Urinary bladder (tissue), 3 donors: ENCODE measurements at regions not wholly inside any gene's neighbourhood (a gene's known extent, or its start where the extent isn't known, plus 50 kb on each side); places are given as distances from the start of the nearest gene placed in this dataset.

Source experiments
- DNase-seq: peaks from one replicate; pipeline ENCODE4 v3.0.0-alpha.2; 2015; ENCODE audit errors: extremely low spot score
- H3K27ac ChIP-seq: one replicate; pipeline ENCODE4 v1.5.1; 2013; ENCODE audit warnings: low read depth, mild to moderate bottlenecking, moderate library complexity
- H3K36me3 ChIP-seq: one replicate; pipeline ENCODE4 v1.6.1; 2013; ENCODE audit warnings: mild to moderate bottlenecking, moderate library complexity; ENCODE audit not compliant: insufficient read depth
- H3K4me1 ChIP-seq: one replicate; pipeline ENCODE4 v1.6.1; 2013; ENCODE audit warnings: mild to moderate bottlenecking, moderate library complexity; ENCODE audit not compliant: insufficient read depth
- H3K4me3 ChIP-seq: one replicate; pipeline ENCODE4 v1.5.1; 2013; ENCODE audit warnings: low read depth, low read length
- WGBS: extraction: QIAGEN DNeasy Blood & Tissue Kit; methylation state at CpG from one replicate; pipeline ENCODE4 v1.1.7; 2013; 5-methylcytosine and 5-hydroxymethylcytosine counted together
- donor health status: healthy with polysubstance abuse.
- donor health status: healthy.

DNA sequence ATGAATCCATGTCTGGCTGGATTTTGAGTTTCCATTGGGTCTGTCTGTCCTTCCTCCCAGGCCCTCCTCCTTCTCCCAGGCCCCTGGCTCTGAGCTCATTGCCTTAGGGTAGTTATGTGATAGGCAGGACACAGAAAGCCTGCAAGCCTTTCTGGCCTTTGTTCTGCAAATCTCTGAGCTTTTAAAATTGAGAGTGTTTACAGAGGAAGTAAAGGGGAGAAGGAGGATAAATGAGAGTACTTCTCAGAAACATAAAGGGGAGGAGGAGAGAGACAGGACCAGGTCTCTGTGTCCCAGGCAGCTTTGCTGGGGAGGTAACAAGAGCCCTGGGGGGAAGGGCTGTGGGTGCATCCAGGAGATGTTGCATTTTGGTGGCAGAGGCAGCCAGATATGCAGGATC, 126.7 kb downstream of the FOXD2 start:
- no peak overlapping the region for H3K4me3 ChIP-seq

DNA sequence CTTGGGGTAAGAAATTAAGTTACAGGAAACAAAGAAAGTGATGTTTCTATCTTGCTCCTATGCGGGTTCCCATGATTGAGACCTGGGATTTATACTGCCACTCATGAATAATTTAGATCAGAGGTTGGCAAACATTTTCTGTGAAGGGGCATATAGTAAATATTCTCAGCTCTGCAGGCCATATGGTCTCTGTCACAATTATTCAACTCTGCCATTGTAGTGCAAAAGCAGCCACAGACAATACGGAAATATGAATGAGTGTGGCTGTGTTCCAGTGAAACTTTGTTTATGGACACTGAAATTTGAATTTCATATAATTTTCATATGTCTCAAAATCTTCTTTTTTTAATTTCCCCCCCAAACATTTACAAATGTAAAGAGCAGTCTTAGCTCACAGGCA, 127.2 kb downstream of the FOXD2 start:
- H3K27ac ChIP-seq: no peak overlapping the region
- H3K4me3 ChIP-seq: no peak overlapping the region
- no peak for DNase-seq
- 90% methylated on average over 2 of the region's 2 CpGs for WGBS
- H3K36me3 ChIP-seq: no peaks in the 10 kb centered on the region
- H3K4me1 ChIP-seq: no peaks in the 10 kb centered on the region

More for the DNA sequence above, 126.7 kb downstream of the FOXD2 start:
- Histone ChIP-seq H3K36me3 (no peaks in the 10 kb centered on the region), H3K27ac (no peak overlapping the region), H3K4me1 (no peaks in the 10 kb centered on the region)
- DNase-seq: no peak

DNA sequence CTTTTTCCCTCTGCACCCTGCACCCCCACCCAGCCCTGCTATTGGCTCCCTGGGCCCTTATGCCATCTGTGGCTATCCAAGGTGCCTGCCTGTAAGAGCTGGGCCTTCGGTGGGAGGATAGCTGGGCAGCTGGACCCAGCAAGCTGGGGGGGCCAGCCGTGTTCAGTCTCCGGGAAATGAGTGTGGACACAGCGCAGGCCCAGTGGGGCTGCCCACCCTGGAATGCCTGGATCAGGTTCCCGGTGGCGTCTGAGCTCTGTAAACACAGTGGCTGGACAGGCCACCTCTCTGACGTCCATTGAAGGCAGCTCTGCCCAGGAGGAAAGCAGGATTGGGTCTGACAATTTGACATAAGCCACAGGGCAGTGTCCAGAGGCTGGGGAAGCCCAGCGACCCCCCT, 127.8 kb downstream of the FOXD2 start:
- Histone ChIP-seq H3K4me1 (no peaks in the 10 kb centered on the region), H3K4me3 (no peak overlapping the region), H3K36me3 (no peaks in the 10 kb centered on the region), H3K27ac (no peak overlapping the region)
- no peak for DNase-seq
- 81% methylated on average over 8 of the region's 8 CpGs for WGBS

DNA sequence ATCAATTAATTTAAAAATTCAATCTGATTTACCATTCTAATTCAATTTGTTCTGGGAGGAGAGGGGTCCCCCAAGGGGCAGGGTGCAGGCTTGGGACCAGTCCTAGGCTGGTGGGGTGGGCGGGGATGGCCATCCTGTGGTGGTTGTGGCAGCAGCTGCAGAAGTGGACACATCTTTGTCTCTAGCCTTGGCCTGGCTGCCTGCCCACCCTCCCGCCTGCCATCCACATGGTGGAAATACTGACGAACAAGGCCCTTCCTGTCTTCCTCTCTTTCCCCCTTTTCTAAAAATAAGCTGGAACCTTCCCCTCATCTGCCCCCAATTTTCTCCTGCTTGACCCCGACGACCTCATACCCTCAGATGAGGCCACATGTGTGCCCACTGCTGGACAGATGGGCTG, 130.9 kb downstream of the FOXD2 start:
- DNase-seq: no peak
- WGBS: 69% methylated on average over 5 of the region's 5 CpGs
- H3K4me3 ChIP-seq: no peak overlapping the region
- no peak overlapping the region for H3K27ac ChIP-seq
- no peaks in the 10 kb centered on the region for H3K4me1 ChIP-seq
- no peaks in the 10 kb centered on the region for H3K36me3 ChIP-seq

DNA sequence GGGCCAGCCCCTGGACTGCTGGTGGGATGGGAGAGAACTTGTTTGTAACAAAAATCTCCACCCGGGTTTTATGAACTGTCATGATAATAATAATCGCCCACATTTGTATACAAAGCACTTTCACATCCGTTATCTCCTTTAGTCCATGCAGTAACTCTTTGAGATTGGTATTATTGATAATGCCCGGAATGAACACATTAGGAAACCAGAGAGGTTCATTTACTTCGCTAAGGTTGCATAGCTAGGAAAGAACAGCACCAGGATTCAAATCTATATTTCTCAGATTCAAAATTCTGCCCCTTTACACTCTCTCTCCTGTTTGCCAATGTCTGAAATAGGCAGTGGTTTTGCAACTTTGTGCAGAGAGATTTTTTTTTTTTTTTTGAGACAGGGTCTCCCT, 131.4 kb downstream of the FOXD2 start:
- no peak for DNase-seq
- 57% methylated on average over 5 of the region's 5 CpGs for WGBS
- Histone ChIP-seq H3K4me3 (no peak overlapping the region), H3K36me3 (no peaks in the 10 kb centered on the region), H3K27ac (no peak overlapping the region), H3K4me1 (no peaks in the 10 kb centered on the region)

DNA sequence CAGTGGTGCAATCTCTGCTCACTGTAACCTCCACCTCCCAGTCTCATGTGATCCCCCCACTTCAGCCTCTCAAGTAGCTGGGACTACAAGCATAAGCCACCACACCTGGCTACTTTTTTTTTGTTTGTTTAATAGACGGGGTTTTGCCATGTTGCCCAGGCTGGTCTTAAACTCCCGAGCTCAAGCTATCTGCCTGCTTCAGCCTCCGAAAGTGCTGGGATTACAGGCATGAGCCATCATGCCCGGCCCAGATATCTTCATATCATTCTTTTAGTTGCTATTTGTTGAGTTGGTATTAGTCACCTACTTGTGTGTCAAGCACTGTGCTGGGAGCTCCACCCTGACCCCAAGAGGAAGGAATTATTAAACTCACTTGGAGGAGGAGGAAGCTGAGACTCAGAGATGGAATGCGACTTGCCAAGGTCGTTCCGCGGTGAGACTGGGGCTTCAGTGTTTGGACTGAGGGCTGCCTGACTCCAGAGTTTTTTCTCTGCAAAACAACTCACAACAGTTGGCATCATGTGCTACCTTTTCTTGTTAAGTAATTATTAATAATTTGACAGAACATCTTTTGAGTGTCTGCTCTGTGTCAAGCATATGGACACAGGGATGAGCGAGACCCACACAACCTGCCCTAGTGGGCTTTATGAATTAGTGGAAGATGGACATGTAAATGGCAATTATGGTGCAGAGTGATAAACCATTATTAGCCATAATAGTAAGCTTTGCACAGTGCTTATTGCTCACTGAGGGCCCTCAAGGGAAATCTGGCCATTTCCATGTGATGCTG, 132.0 kb downstream of the FOXD2 start:
- Histone ChIP-seq H3K4me3 (no peak overlapping the region), H3K4me1 (no peaks in the 10 kb centered on the region), H3K36me3 (no peaks in the 10 kb centered on the region), H3K27ac (no peak overlapping the region)
- 25% methylated on average over 9 of the region's 9 CpGs for whole genome bisulfite sequencing
- peak; percentile 83 for DNase-seq

DNA sequence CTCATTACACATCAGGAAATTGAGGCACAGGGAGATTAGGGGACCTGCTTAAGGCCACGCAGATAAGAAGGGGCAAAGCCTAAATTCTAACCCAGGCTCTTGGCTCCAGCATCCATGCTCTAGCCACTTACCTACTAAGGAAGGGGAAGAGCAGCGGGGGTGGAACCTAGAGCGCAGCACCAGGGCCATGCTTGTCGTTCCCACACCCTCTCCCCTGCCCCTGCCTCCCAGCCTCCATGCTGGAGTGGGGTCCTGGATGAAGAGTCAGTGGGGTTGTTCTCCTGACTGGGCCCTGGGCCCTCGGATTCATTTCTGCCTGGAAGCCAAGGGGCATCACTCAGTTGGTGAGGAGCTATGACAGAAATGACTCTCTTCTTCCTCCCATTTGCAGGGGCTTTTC, 133.3 kb downstream of the FOXD2 start:
- no peak for DNase-seq
- Histone ChIP-seq H3K4me1 (no peaks in the 10 kb centered on the region), H3K4me3 (no peak overlapping the region), H3K27ac (no peak overlapping the region), H3K36me3 (no peaks in the 10 kb centered on the region)
- WGBS: 94% methylated on average over 5 of the region's 5 CpGs

DNA sequence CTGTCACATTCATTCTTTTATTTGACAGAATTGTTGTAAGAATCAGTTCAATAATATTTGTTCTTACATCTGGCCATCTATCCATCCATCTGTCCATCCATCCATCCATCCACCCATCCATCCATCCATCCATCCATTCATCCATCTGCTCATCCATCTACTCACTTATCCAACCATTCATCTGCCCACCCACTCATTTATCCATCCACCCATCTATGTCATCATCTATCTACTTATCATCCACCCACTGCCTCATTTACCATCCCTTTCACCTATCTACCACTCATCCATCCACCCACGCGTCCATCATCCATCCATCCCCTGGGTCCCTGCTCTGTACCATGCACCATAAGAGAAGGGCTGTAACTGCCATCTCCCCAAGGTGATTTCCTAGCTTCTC, 134.1 kb downstream of the FOXD2 start:
- DNase-seq: no peak
- Histone ChIP-seq H3K4me3 (no peak overlapping the region), H3K4me1 (no peaks in the 10 kb centered on the region), H3K36me3 (no peaks in the 10 kb centered on the region), H3K27ac (no peak overlapping the region)
- WGBS: 98% methylated on average over 2 of the region's 2 CpGs

DNA sequence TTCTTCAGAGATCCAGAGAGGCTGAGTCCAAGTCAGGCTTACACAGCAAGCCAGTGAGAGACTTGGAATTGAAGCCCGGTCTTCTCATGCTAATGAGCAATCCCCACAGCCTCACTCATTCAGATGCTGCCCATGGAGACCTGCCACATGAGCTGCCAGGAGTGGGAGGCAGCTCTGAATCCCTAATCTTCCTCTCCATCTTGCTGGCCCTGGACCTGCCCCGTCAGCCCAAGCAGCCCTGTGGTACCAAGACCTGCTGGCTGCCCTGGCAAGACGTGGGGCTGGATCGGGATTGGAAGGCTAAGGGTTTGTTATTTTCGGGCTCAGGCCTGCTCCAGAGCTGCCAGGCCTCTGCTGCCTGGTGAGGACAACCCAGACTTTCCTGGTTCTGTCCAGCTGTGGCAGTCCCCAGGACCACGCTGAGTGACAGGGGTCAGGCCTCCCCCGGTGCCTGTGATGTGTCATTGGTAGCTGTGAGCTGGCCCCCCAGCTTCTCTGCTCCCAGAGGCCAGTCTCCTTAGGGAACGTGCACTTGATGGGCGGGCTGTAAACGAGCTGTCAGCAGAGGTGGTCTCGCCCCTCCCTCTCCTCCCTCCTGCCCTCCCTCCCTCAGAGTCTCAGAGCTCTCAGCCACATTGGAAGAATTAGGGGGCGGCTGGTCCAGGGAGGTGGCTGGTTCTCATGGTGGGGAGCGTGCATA, 135.0 kb downstream of the FOXD2 start:
- 87% methylated on average over 13 of the region's 13 CpGs for WGBS
- no peak overlapping the region for H3K4me3 ChIP-seq
- H3K36me3 ChIP-seq: no peaks in the 10 kb centered on the region
- H3K4me1 ChIP-seq: no peaks in the 10 kb centered on the region
- no peak overlapping the region for H3K27ac ChIP-seq
- DNase-seq: no peak

DNA sequence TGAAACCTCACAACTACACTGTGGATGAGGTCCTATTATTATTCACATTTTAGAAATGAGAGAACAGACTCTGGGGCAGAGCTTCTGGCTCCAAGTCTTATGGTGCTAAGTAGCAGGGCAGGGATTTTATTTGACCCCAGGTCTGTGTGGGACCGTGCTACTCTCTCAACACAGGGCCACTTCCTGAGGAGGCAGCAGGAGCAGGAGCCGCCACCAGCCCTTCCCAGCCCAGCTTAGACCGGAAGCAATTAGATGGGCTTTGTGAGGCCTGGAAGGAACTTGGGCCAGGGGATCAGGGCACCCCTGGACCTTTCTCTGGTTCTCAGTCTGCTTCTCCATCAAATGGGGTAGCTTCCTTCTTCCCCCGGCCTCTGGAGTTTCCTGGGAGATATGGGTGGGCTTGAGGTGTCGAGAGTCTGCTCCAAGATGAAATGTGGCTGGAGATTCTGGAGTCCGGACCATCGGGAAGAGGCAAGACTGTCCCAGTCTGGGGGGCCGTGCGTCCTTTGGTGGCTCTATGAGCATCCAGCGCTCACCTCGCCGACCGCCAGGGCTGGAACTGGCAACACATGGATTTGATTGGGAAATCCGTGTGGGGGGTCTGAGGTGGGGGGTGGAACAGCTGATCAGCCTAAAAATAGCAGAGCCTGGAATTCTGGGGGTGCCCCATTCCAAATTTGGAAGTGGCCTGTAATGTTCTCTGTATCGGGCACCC, 136.8 kb downstream of the FOXD2 start:
- DNase-seq: no peak

DNA sequence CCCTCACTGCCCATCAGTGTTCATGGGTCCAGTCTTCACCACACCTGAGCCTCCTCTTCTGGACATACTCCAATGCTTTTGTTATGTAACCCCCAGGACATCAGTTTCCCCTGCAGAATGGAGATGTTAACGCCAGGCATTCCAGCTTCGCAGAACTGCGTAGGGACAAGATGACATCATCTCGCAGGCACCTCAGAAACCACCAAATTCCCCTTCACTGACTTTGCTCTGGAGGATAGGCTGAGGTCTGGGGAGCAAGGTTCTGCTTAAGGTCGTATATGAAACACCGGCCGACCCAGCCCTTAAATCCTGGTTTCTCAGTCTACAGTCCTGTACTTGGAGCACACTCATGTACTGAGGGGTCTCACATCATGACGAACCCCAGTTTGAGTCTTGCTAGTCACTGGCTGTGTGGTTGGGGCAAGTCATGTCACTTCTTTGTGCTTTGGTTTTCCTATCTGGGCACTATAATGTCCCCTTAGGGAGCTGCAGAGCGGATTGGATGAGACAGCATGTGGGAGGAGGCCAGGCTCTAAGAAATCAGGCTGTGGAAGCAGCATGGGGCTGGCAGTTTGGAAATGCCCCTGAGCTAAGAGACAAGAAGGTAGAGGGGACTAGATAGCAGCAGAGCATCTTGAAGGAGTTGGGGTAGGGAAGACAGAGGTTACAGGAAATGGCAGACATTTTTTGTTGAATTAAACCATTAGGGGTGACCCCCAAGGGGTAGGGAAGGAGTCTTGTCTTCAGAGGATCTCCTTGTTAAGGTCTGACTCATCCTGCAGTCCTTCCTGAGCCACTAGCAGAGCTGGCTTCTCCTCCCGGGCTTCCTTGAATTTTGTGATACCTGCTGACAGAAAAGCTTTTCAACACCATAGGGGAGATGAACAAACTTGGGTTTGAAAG, 138.3 kb downstream of the FOXD2 start:
- Histone ChIP-seq H3K27ac (no peak overlapping the region), H3K36me3 (no peaks in the 10 kb centered on the region), H3K4me3 (no peak overlapping the region), H3K4me1 (no peaks in the 10 kb centered on the region)
- 89% methylated on average over 10 of the region's 10 CpGs for WGBS
- DNase-seq: no peak

More for the DNA sequence above, 136.8 kb downstream of the FOXD2 start:
- H3K4me3 ChIP-seq: no peak overlapping the region
- 92% methylated on average over 15 of the region's 15 CpGs for WGBS
- no peak overlapping the region for H3K27ac ChIP-seq
- no peaks in the 10 kb centered on the region for H3K4me1 ChIP-seq
- H3K36me3 ChIP-seq: no peaks in the 10 kb centered on the region

DNA sequence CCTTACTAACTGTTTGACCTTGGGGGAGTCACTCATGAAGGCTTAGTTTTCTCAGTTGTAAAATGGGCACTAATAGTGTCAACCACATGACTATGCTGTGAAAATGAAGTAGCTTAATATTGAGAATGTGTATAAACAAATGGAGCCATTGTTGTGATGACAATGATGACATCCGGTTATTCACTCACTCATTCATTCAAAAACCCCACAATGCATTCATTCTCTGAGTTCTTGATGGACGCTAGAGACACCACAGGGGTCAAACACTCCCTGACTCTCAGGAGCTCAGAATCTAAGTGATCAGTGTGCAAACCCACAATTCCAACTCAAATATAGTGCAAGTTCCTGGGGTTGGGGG, 138.9 kb downstream of the FOXD2 start:
- H3K4me3 ChIP-seq: no peak overlapping the region
- no peaks in the 10 kb centered on the region for H3K36me3 ChIP-seq
- no peak overlapping the region for H3K27ac ChIP-seq
- H3K4me1 ChIP-seq: no peaks in the 10 kb centered on the region
- no peak for DNase-seq
- 49% methylated on average over 2 of the region's 2 CpGs for WGBS

DNA sequence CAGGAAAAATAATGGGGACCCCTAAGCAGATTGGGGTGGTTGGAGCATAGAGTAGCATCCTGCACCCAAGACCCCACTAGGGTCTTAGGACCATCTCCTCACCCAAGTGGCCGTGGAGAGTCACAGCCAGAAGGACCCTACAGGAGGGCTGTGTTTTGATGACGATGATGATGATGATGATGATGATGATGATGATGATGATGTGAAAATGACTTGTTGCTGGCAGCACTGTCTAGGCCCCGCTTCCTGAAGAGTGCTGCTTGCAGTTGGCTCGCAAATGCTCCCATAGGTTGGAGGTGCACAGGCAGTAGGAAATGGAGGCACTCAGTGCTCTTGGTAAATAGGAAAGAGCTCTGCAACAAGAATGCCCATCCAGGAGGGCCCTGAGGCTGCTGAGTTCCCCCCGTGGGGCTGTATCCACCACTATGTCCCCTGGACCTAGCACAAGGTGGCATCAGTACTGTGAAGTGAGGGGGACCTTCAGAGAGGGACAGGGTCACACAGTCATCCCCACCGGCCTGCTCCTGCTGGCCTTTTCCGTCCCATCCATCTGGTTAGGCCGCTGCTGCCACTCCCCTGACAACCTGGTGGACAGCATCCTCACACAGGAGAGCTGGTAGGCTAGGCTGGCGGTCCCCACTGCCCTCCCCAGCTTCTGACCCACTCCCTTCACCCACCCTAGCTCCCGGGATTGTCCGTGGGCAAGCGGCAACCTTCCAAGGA, 139.6 kb downstream of the FOXD2 start:
- 70% methylated on average over 12 of the region's 12 CpGs for WGBS
- H3K4me1 ChIP-seq: no peaks in the 10 kb centered on the region
- DNase-seq: no peak
- no peak overlapping the region for H3K27ac ChIP-seq
- H3K4me3 ChIP-seq: no peak overlapping the region
- no peaks in the 10 kb centered on the region for H3K36me3 ChIP-seq
